HG03575 (cell line): ENCODE measurements at regions not wholly inside any gene's neighbourhood (a gene's known extent, or its start where the extent isn't known, plus 50 kb on each side); places are given as distances from the start of the nearest gene placed in this dataset.

ENCODE experiments used
- ATAC-seq: cut with Tn5 transposase; IDR thresholded peaks from one replicate; pipeline ENCODE4 v1.9.1; 2021; ENCODE audit not compliant: unreplicated experiment, insufficient number of reproducible peaks, low FRiP score; ENCODE audit errors: extremely low read depth

- no peak for ATAC-seq
Measured at GRCh38 chr12:42957561-42958290, 368.2 kb upstream of the PRICKLE1 start.

GRCh38 chr12:42957136-42957535 lies 367.6 kb upstream of the PRICKLE1 start:
- ATAC-seq, result no peak

- ATAC-seq, result no peak
Measured at GRCh38 chr12:42953021-42953420, 363.5 kb upstream of the PRICKLE1 start.

GRCh38 chr12:42946871-42947381 lies 357.4 kb upstream of the PRICKLE1 start:
- ATAC-seq, result no peak

GRCh38 chr12:42945927-42946326 lies 356.4 kb upstream of the PRICKLE1 start:
- ATAC-seq, result no peak

GRCh38 chr12:42944516-42944915 lies 355.0 kb upstream of the PRICKLE1 start:
- ATAC-seq, result no peak

- ATAC-seq, result no peak
Measured at GRCh38 chr12:42936991-42937390, 347.4 kb upstream of the PRICKLE1 start.

- no peak for ATAC-seq
Measured at GRCh38 chr12:42936260-42936659, 346.7 kb upstream of the PRICKLE1 start.

GRCh38 chr12:42935756-42936155 lies 346.2 kb upstream of the PRICKLE1 start:
- ATAC-seq, result no peak

GRCh38 chr12:42935090-42935489 lies 345.5 kb upstream of the PRICKLE1 start:
- ATAC-seq, result no peak

GRCh38 chr12:42933461-42934081 lies 344.0 kb upstream of the PRICKLE1 start:
- ATAC-seq, result no peak

- no peak for ATAC-seq
Measured at GRCh38 chr12:42932936-42933335, 343.4 kb upstream of the PRICKLE1 start.

GRCh38 chr12:42926232-42926631 lies 336.7 kb upstream of the PRICKLE1 start:
- ATAC-seq, result no peak

- no peak for ATAC-seq
Measured at GRCh38 chr12:42924482-42924881, 334.9 kb upstream of the PRICKLE1 start.

- no peak for ATAC-seq
Measured at GRCh38 chr12:42923583-42923982, 334.0 kb upstream of the PRICKLE1 start.

GRCh38 chr12:42923156-42923555 lies 333.6 kb upstream of the PRICKLE1 start:
- ATAC-seq, result no peak

- ATAC-seq, result no peak
Measured at GRCh38 chr12:42922505-42922850, 332.9 kb upstream of the PRICKLE1 start.

GRCh38 chr12:42921741-42922504 lies 332.4 kb upstream of the PRICKLE1 start:
- no peak for ATAC-seq

GRCh38 chr12:42919691-42920090 lies 330.1 kb upstream of the PRICKLE1 start:
- ATAC-seq, result no peak

- ATAC-seq, result no peak
Measured at GRCh38 chr12:42918443-42918842, 328.9 kb upstream of the PRICKLE1 start.
